PC-3 (cell line): ENCODE measurements at regions not wholly inside any gene's neighbourhood (a gene's known extent, or its start where the extent isn't known, plus 50 kb on each side); places are given as distances from the start of the nearest gene placed in this dataset.

Source experiments
- ATAC-seq: fragments of 200-7000 bp; cut with Tn5 transposase; 2 replicates; pipeline ENCODE4 v1.9.1; 2020; ENCODE audit warnings: mild to moderate bottlenecking, moderate library complexity
- BruUV-seq: library from RNA; stranded (reverse); fragments of 400-500 nt; replicated peaks from 2 replicates; lab custom pipeline; 2021; lab: Mats Ljungman, UMichigan
- CTCF ChIA-PET: fragments of 300-600 bp; sonication (Branson Sonifier 250); formaldehyde crosslinking; loops from one replicate; lab custom pipeline; 2022; ENCODE audit warnings: antibody characterized with exemption; lab: Charles Lee
- POLR2A ChIA-PET: fragments of 300-600 bp; sonication (Branson Sonifier 250); formaldehyde crosslinking; loops from one replicate; lab custom pipeline; 2022; ENCODE audit warnings: antibody characterized with exemption; ENCODE audit not compliant: unreplicated experiment; lab: Charles Lee
- DNase-seq: peaks from one replicate; pipeline ENCODE4 v3.0.0-alpha.2; 2015
- H2AFZ ChIP-seq: fragments of 300-600 bp; sonication (generic); 2 replicates; pipeline ENCODE4 v1.6.0; 2016; ENCODE audit warnings: antibody characterized with exemption, low read length
- H3F3A ChIP-seq: fragments of 300-600 bp; sonication (generic); one replicate; pipeline ENCODE4 v1.6.0; 2017; ENCODE audit warnings: antibody characterized with exemption, low read length, control low read depth, mild to moderate bottlenecking; ENCODE audit not compliant: unreplicated experiment
- H3K27ac ChIP-seq: fragments of 300-600 bp; sonication (generic); 2 replicates; pipeline ENCODE4 v1.5.1; 2016; ENCODE audit warnings: mild to moderate bottlenecking, low read length
- H3K27me3 ChIP-seq: fragments of 300-600 bp; sonication (generic); 2 replicates; pipeline ENCODE4 v1.6.1; 2016; ENCODE audit warnings: low read length, mixed read lengths
- H3K36me3 ChIP-seq: fragments of 300-600 bp; sonication (generic); 2 replicates; pipeline ENCODE4 v1.6.1; 2016; ENCODE audit warnings: low read depth, mixed run types, low read length, mixed read lengths
- H3K4me1 ChIP-seq: fragments of 300-600 bp; sonication (generic); 2 replicates; pipeline ENCODE4 v1.5.1; 2016; ENCODE audit warnings: low read length; ENCODE audit not compliant: insufficient read depth
- H3K4me2 ChIP-seq: fragments of 300-600 bp; sonication (generic); 2 replicates; pipeline ENCODE4 v1.6.0; 2016; ENCODE audit warnings: low read length
- H3K4me3 ChIP-seq: fragments of 300-600 bp; sonication (generic); 2 replicates; pipeline ENCODE4 v1.5.1; 2016; ENCODE audit warnings: mild to moderate bottlenecking, low read length, mixed read lengths
- H3K79me2 ChIP-seq: fragments of 300-600 bp; sonication (generic); 2 replicates; pipeline ENCODE4 v1.6.1; 2017; ENCODE audit warnings: low read length, mixed read lengths
- H3K9ac ChIP-seq: fragments of 300-600 bp; sonication (generic); 2 replicates; pipeline ENCODE4 v1.6.0; 2016; ENCODE audit warnings: mild to moderate bottlenecking, low read length
- H3K9me2 ChIP-seq: fragments of 300-600 bp; sonication (generic); replicated peaks from 2 replicates; pipeline ENCODE4 v1.6.1; 2016; ENCODE audit warnings: mixed run types, low read length, mixed read lengths
- H3K9me3 ChIP-seq: fragments of 300-600 bp; sonication (generic); 2 replicates; pipeline ENCODE4 v1.6.1; 2016; ENCODE audit warnings: low read length, mixed read lengths
- H4K20me1 ChIP-seq: fragments of 300-600 bp; sonication (generic); 2 replicates; pipeline ENCODE4 v1.6.1; 2016; ENCODE audit warnings: low read length, mixed read lengths
- EZH2 ChIP-seq: fragments of 300-600 bp; sonication (generic); IDR thresholded peaks from one replicate; pipeline ENCODE4 v1.6.1; 2017; ENCODE audit warnings: antibody characterized with exemption, mild to moderate bottlenecking, low read length; ENCODE audit not compliant: unreplicated experiment
- EZH2phosphoT487 ChIP-seq: fragments of 300-600 bp; sonication (generic); IDR thresholded peaks from 2 replicates; pipeline ENCODE4 v1.6.1; 2018; ENCODE audit warnings: mild to moderate bottlenecking, antibody characterized with exemption, low read length, borderline replicate concordance
- intact Hi-C: fragments of 100-400 bp; cut with micrococcal nuclease; formaldehyde crosslinking; loops from 2 replicates; pipeline ENCODE4 v1.9.0; 2023
- TF ChIP-seq, protein P1 (sequence below): fragments of 300-600 bp; sonication (generic); conservative IDR thresholded peaks from 2 replicates; pipeline ENCODE4 v1.5.1; 2017; ENCODE audit warnings: antibody characterized with exemption, low read depth, mild to moderate bottlenecking, low read length

DNA sequence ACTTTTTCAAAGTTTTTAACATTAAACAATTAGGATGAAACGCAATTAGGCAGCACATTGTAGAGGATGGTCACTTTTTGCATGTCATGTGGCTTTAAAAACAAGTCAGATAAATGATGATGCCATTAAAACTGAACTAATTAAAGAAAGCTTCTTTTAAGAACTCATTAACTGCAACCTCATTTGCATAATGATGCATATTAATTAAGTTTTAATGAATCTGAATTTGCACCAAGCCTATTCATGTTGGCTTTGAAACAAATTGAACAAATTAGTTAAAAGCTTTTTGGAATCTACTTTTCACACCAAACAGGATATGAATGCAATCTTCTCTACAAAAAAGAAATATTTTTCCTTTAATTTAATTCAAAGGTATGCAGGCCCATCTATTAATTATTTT is 499.0 kb downstream of the VRK1 start:
- ATAC-seq, result no peak
- TF ChIP-seq EZH2phosphoT487 (no peak), EZH2 (no peak)
- TF ChIP-seq, protein P1, sequence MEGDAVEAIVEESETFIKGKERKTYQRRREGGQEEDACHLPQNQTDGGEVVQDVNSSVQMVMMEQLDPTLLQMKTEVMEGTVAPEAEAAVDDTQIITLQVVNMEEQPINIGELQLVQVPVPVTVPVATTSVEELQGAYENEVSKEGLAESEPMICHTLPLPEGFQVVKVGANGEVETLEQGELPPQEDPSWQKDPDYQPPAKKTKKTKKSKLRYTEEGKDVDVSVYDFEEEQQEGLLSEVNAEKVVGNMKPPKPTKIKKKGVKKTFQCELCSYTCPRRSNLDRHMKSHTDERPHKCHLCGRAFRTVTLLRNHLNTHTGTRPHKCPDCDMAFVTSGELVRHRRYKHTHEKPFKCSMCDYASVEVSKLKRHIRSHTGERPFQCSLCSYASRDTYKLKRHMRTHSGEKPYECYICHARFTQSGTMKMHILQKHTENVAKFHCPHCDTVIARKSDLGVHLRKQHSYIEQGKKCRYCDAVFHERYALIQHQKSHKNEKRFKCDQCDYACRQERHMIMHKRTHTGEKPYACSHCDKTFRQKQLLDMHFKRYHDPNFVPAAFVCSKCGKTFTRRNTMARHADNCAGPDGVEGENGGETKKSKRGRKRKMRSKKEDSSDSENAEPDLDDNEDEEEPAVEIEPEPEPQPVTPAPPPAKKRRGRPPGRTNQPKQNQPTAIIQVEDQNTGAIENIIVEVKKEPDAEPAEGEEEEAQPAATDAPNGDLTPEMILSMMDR, result no peak
- no TSS peak for BruUV-seq
- Histone ChIP-seq H3K36me3 (no peaks in the 10 kb centered on the region), H4K20me1 (no peaks in the 10 kb centered on the region), H3K9me2 (no peaks in the 10 kb centered on the region), H3F3A (no peaks in the 10 kb centered on the region), H3K4me2 (no peak overlapping the region), H3K79me2 (no peaks in the 10 kb centered on the region), H2AFZ (no peak overlapping the region), H3K27ac (no peak overlapping the region), H3K4me1 (no peaks in the 10 kb centered on the region), H3K27me3 (peaks cover 97% of the 10 kb centered on the region), H3K9ac (no peak overlapping the region), H3K4me3 (no peak overlapping the region), H3K9me3 (no peaks in the 10 kb centered on the region)
- ChIA-PET CTCF (no interaction called here), POLR2A (no interaction called here)
- intact Hi-C loops, result loop anchor here (5.0 kb wide), 1 partner anchor 54 kb away; no protein-coding TSS in a partner anchor
- DNase-seq, result no peak

DNA sequence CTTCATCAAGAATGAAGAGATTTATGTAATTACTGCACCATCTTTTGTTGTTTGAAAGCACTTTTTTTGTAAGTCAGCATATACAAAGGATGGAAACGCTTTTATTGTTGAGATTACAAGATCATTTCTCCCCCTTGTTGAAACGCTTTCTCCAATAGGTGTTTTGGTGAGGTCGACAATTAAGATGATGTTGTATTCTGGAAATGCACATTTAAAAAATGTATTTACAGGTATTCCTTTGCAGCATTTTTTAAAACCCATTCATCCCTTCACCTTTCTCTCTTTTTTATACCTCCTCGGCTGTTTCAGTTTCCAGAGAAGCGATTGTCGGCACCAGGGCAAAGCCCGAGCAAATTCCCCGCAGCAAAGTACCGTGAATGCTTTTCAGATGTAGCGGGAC is 499.9 kb downstream of the VRK1 start:
- intact Hi-C loops, result loop anchor here (5.0 kb wide), 1 partner anchor 55 kb away; no protein-coding TSS in a partner anchor
- BruUV-seq, result no TSS peak
- no peak overlapping the region for H3K27ac ChIP-seq
- H3K36me3 ChIP-seq, result no peaks in the 10 kb centered on the region
- no peaks in the 10 kb centered on the region for H3K79me2 ChIP-seq
- no peak for DNase-seq
- no peak overlapping the region for H2AFZ ChIP-seq
- H3K4me2 ChIP-seq, result peak overlapping the region; percentile 7
- CTCF ChIA-PET, result no interaction called here
- POLR2A ChIA-PET, result no interaction called here
- H4K20me1 ChIP-seq, result no peaks in the 10 kb centered on the region
- H3K4me3 ChIP-seq, result no peak overlapping the region
- H3F3A ChIP-seq, result no peaks in the 10 kb centered on the region
- TF ChIP-seq, protein P1, result no peak
- TF ChIP-seq EZH2phosphoT487, result peak; percentile 51; the same call in 1 of the 2 replicates
- H3K9ac ChIP-seq, result peak overlapping the region; percentile 7; the same call in 1 of the 2 replicates
- peaks cover 99% of the 10 kb centered on the region for H3K27me3 ChIP-seq
- H3K9me2 ChIP-seq, result no peaks in the 10 kb centered on the region
- no peaks in the 10 kb centered on the region for H3K9me3 ChIP-seq
- ATAC-seq, result no peak
- no peaks in the 10 kb centered on the region for H3K4me1 ChIP-seq

DNA sequence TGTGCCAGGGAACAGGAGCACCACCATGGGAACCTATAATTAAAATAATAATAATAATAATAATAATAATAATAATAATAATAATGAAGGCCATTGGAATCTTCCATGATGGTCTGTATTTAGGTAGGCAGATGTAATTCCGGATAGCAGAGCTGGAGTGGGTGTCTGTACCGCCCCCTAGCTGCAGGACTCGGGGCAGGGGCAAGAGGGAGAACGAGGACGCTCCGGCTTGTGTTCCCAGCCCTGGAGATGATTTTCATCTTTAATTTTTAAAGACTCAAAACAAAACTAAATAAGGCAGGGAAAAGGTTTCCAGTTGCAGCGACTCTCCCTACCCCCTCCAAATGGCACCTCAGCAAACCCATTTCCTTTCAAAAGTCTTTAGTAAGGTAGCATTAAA is 501.1 kb downstream of the VRK1 start:
- Histone ChIP-seq H3K9me2 (no peaks in the 10 kb centered on the region), H3K4me1 (no peaks in the 10 kb centered on the region), H3K36me3 (no peaks in the 10 kb centered on the region), H3K27me3 (peaks cover 99% of the 10 kb centered on the region), H3F3A (no peaks in the 10 kb centered on the region), H3K4me2 (no peak overlapping the region), H3K9ac (no peak overlapping the region), H3K79me2 (no peaks in the 10 kb centered on the region), H3K4me3 (no peak overlapping the region), H3K27ac (no peak overlapping the region), H2AFZ (no peak overlapping the region), H3K9me3 (no peaks in the 10 kb centered on the region), H4K20me1 (no peaks in the 10 kb centered on the region)
- BruUV-seq, result no TSS peak
- ChIA-PET POLR2A (no interaction called here), CTCF (no interaction called here)
- ATAC-seq, result no peak
- peak; percentile 41 for DNase-seq
- intact Hi-C loops, result loop anchor here (5.0 kb wide), 1 partner anchor 56 kb away; no protein-coding TSS in a partner anchor
- TF ChIP-seq, protein P1, result peak; percentile 49
- TF ChIP-seq EZH2 (no peak), EZH2phosphoT487 (no peak)
